ENCODE measurements at regions not wholly inside any gene's neighbourhood (a gene's known extent, or its start where the extent isn't known, plus 50 kb on each side); places are given as distances from the start of the nearest gene placed in this dataset.

DNA sequence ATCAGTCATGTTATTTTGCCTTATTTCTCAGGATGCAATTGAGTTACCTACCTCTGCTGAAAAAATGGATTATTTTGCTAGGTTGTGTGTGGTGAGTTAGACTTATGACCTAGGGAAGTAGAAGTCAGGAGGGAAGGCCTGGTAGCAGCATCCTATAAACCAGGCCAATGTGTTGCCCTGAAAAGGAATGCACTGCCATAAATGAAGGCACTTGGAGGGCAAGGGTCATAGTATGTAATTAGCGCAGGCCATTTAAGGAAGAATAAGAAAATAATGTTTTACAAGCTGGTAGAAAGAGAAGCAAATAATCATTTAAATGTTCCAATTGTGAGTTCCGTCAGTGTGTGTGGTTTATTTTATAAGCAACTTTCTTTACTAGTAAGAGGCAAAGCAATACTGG, 698.8 kb downstream of the KCNJ2 start:
- Histone ChIP-seq H3K4me1 (ENCODE audit: control insufficient read depth, insufficient read depth, low read length) (no peaks in the 10 kb centered on the region), H3K36me3 (ENCODE audit: control insufficient read depth, insufficient read depth, low read length) (no peaks in the 10 kb centered on the region), H3K27me3 (ENCODE audit: control insufficient read depth, insufficient read depth, low read length) (no peaks in the 10 kb centered on the region), H3K9me3 (ENCODE audit: control insufficient read depth, insufficient read depth, low read depth, low read length) (no peaks in the 10 kb centered on the region; the same call in 1 of the 2 replicates), H3K27ac (ENCODE audit: low read length) (no peak overlapping the region), H3K4me3 (ENCODE audit: low read depth in 2 of 2, low read length in 2 of 2) (no peak overlapping the region)
- ChIA-PET POLR2A (no interaction called here), CTCF (no interaction called here)
- TF ChIP-seq POLR2AphosphoS5 (IDR thresholded peaks at IDR 0.05; ENCODE audit: low read depth, low read length) (no peak), CTCF (IDR thresholded peaks at IDR 0.05) (no peak), SIN3A (IDR thresholded peaks at IDR 0.05; ENCODE audit: borderline replicate concordance, insufficient read depth, low read depth, low read length) (no peak), TCF7L2 (IDR thresholded peaks at IDR 0.05; ENCODE audit: low read depth, low read length) (no peak)
- TF ChIP-seq, protein P1, sequence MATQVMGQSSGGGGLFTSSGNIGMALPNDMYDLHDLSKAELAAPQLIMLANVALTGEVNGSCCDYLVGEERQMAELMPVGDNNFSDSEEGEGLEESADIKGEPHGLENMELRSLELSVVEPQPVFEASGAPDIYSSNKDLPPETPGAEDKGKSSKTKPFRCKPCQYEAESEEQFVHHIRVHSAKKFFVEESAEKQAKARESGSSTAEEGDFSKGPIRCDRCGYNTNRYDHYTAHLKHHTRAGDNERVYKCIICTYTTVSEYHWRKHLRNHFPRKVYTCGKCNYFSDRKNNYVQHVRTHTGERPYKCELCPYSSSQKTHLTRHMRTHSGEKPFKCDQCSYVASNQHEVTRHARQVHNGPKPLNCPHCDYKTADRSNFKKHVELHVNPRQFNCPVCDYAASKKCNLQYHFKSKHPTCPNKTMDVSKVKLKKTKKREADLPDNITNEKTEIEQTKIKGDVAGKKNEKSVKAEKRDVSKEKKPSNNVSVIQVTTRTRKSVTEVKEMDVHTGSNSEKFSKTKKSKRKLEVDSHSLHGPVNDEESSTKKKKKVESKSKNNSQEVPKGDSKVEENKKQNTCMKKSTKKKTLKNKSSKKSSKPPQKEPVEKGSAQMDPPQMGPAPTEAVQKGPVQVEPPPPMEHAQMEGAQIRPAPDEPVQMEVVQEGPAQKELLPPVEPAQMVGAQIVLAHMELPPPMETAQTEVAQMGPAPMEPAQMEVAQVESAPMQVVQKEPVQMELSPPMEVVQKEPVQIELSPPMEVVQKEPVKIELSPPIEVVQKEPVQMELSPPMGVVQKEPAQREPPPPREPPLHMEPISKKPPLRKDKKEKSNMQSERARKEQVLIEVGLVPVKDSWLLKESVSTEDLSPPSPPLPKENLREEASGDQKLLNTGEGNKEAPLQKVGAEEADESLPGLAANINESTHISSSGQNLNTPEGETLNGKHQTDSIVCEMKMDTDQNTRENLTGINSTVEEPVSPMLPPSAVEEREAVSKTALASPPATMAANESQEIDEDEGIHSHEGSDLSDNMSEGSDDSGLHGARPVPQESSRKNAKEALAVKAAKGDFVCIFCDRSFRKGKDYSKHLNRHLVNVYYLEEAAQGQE (IDR thresholded peaks at IDR 0.05; ENCODE audit: insufficient read depth in 1 of 2, low read depth in 2 of 2, low read length in 1 of 2): no peak
- no peak for ATAC-seq
- intact Hi-C loops (cut with micrococcal nuclease; ENCODE audit: unreplicated experiment): no loop called here
- in situ Hi-C loops (cut with HindIII; ENCODE audit: low pct_unique_long_range_greater_than_20kb, low sequenced_read_pairs): no loop called here
- DNase-seq (ENCODE audit: low read depth, low spot score): no peak
- no TSS peak for BruUV-seq (replicated peaks)

DNA sequence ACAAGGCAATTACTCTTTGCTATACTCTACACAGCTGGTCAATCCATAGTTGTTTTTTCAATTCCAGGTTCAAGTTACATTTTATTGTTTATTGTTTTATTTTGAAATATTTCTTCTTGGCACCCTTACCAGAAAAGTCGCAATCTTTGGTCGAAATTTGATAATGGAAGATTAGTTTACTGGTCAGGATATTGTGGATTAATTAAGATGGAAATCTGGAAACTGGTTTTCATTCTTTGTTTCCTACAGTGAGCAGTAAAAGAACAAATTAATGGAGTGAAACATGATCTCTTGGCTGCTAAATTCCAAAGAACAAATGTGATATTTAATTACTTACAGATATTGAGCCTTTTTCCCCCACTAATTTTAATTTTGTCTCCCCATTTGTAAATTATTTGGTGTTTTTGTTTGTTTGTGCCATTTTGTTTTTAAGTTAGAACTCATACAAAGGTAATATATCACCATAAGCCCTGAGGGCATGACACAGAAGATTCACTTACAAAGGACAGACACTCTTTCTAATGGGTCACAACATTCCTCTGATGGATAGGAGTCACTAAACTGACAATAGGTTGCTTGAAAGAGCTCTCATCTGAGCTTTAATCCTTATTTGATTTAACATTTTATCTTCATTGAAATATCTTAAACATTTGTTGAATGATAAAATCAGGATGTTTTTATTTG, 700.2 kb downstream of the KCNJ2 start:
- ChIA-PET CTCF (no interaction called here), POLR2A (no interaction called here)
- no peaks in the 10 kb centered on the region; the same call in 1 of the 2 replicates for H3K9me3 ChIP-seq (ENCODE audit: control insufficient read depth, insufficient read depth, low read depth, low read length)
- ATAC-seq (no peak), DNase-seq (ENCODE audit: low read depth, low spot score) (no peak)
- no peaks in the 10 kb centered on the region for H3K4me1 ChIP-seq (ENCODE audit: control insufficient read depth, insufficient read depth, low read length)
- TF ChIP-seq TCF7L2 (IDR thresholded peaks at IDR 0.05; ENCODE audit: low read depth, low read length) (no peak), CTCF (IDR thresholded peaks at IDR 0.05) (no peak), POLR2AphosphoS5 (IDR thresholded peaks at IDR 0.05; ENCODE audit: low read depth, low read length) (no peak), SIN3A (IDR thresholded peaks at IDR 0.05; ENCODE audit: borderline replicate concordance, insufficient read depth, low read depth, low read length) (no peak)
- TF ChIP-seq, protein P1 (IDR thresholded peaks at IDR 0.05; ENCODE audit: insufficient read depth in 1 of 2, low read depth in 2 of 2, low read length in 1 of 2): no peak
- no peak overlapping the region for H3K4me3 ChIP-seq (ENCODE audit: low read depth in 2 of 2, low read length in 2 of 2)
- no peak overlapping the region for H3K27ac ChIP-seq (ENCODE audit: low read length)
- no peaks in the 10 kb centered on the region for H3K36me3 ChIP-seq (ENCODE audit: control insufficient read depth, insufficient read depth, low read length)
- no peaks in the 10 kb centered on the region for H3K27me3 ChIP-seq (ENCODE audit: control insufficient read depth, insufficient read depth, low read length)
- in situ Hi-C loops (cut with HindIII; ENCODE audit: low pct_unique_long_range_greater_than_20kb, low sequenced_read_pairs) (no loop called here), intact Hi-C loops (cut with micrococcal nuclease; ENCODE audit: unreplicated experiment) (no loop called here)
- BruUV-seq (replicated peaks): no TSS peak

All from Panc1 (cell line).